ENCODE measurements at regions not wholly inside any gene's neighbourhood (a gene's known extent, or its start where the extent isn't known, plus 50 kb on each side); places are given as distances from the start of the nearest gene placed in this dataset.

DNA sequence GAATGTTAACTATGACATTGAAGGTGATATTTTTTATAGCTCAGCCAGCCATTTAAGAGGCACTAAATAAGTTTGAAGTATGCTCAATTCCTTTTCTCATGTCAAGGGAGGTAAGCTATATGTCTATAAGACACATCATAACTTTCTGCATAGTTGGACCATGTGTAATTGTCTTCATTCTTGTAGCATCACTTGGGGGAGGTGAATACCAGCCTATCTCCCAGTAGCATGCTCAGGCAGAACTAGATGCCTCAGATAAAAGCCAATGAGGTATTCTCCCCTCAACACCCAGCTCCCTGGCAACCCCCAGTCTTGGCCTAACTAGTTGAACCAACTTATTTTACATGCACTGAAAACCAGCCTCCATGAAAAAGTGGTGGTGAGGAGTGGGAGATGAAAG, 158.3 kb upstream of the JAG1 start:
- TF ChIP-seq RXRA (IDR thresholded peaks at IDR 0.05; ENCODE audit: borderline replicate concordance, low read depth) (no peak), POLR2AphosphoS5 (IDR thresholded peaks at IDR 0.05; ENCODE audit: low read depth, low read length) (no peak), ELF1 (IDR thresholded peaks at IDR 0.05) (no peak), JUND (IDR thresholded peaks at IDR 0.05) (no peak)
- TF ChIP-seq, protein P1, sequence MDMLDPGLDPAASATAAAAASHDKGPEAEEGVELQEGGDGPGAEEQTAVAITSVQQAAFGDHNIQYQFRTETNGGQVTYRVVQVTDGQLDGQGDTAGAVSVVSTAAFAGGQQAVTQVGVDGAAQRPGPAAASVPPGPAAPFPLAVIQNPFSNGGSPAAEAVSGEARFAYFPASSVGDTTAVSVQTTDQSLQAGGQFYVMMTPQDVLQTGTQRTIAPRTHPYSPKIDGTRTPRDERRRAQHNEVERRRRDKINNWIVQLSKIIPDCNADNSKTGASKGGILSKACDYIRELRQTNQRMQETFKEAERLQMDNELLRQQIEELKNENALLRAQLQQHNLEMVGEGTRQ (IDR thresholded peaks at IDR 0.05; ENCODE audit: borderline replicate concordance, low read depth, low read length): no peak
- TF ChIP-seq, protein P2, sequence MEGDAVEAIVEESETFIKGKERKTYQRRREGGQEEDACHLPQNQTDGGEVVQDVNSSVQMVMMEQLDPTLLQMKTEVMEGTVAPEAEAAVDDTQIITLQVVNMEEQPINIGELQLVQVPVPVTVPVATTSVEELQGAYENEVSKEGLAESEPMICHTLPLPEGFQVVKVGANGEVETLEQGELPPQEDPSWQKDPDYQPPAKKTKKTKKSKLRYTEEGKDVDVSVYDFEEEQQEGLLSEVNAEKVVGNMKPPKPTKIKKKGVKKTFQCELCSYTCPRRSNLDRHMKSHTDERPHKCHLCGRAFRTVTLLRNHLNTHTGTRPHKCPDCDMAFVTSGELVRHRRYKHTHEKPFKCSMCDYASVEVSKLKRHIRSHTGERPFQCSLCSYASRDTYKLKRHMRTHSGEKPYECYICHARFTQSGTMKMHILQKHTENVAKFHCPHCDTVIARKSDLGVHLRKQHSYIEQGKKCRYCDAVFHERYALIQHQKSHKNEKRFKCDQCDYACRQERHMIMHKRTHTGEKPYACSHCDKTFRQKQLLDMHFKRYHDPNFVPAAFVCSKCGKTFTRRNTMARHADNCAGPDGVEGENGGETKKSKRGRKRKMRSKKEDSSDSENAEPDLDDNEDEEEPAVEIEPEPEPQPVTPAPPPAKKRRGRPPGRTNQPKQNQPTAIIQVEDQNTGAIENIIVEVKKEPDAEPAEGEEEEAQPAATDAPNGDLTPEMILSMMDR (IDR thresholded peaks at IDR 0.05): no peak
- TF ChIP-seq, protein P3, sequence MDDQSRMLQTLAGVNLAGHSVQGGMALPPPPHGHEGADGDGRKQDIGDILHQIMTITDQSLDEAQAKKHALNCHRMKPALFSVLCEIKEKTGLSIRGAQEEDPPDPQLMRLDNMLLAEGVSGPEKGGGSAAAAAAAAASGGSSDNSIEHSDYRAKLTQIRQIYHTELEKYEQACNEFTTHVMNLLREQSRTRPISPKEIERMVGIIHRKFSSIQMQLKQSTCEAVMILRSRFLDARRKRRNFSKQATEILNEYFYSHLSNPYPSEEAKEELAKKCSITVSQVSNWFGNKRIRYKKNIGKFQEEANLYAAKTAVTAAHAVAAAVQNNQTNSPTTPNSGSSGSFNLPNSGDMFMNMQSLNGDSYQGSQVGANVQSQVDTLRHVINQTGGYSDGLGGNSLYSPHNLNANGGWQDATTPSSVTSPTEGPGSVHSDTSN (IDR thresholded peaks at IDR 0.05): no peak
